ENCODE measurements at regions not wholly inside any gene's neighbourhood (a gene's known extent, or its start where the extent isn't known, plus 50 kb on each side); places are given as distances from the start of the nearest gene placed in this dataset.

- TF ChIP-seq CTCF (IDR thresholded peaks at IDR 0.05; ENCODE audit: low read depth, low read length) (no peak), EZH2phosphoT487 (IDR thresholded peaks at IDR 0.05; ENCODE audit: low read depth) (no peak)
These were observed 690.5 kb downstream of the PLCL1 start for GRCh38 chr2:198494931-198495330.

Data from OCI-LY3 (cell line).